GM23248 (cell line): ENCODE measurements at regions not wholly inside any gene's neighbourhood (a gene's known extent, or its start where the extent isn't known, plus 50 kb on each side); places are given as distances from the start of the nearest gene placed in this dataset.

Experiments
- EZH2 ChIP-seq: fragments of 200-600 bp; sonication (generic); IDR thresholded peaks from 2 replicates; pipeline ENCODE4 v1.6.1; 2018; ENCODE audit warnings: antibody characterized with exemption, mild to moderate bottlenecking; ENCODE audit not compliant: insufficient read depth, poor library complexity, severe bottlenecking
- EZH2phosphoT487 ChIP-seq: fragments of 200-600 bp; sonication (generic); IDR thresholded peaks from 2 replicates; pipeline ENCODE4 v1.6.1; 2018; ENCODE audit warnings: antibody characterized with exemption, moderate library complexity, mild to moderate bottlenecking, low read depth; ENCODE audit not compliant: insufficient read depth

GRCh38 chr13:106852436-106852835 is 284.5 kb upstream of the ARGLU1 start:
- TF ChIP-seq EZH2phosphoT487 (no peak), EZH2 (no peak)
